ENCODE measurements at regions not wholly inside any gene's neighbourhood (a gene's known extent, or its start where the extent isn't known, plus 50 kb on each side); places are given as distances from the start of the nearest gene placed in this dataset.
"Not testable (repeated sequence)": the region's sequence is repeated elsewhere in the genome, so short reads cannot be mapped to it uniquely, and the experiment has no call there.

GRCh38 chr4:151584101-151584500 is 175.1 kb downstream of the FHIP1A start:
- no peaks in the 10 kb centered on the region for H3K36me3 ChIP-seq (ENCODE audit: control insufficient read depth, insufficient read depth, low read length)
- H3K4me1 ChIP-seq (ENCODE audit: control insufficient read depth, insufficient read depth, low read length): no peaks in the 10 kb centered on the region
- H3K27me3 ChIP-seq (ENCODE audit: control insufficient read depth, insufficient read depth, low read length): no peaks in the 10 kb centered on the region
- no peak overlapping the region for H3K4me3 ChIP-seq (ENCODE audit: low read depth, low read length)
- H3K9me3 ChIP-seq (ENCODE audit: control insufficient read depth, insufficient read depth, low read length): no peaks in the 10 kb centered on the region
- no peak overlapping the region for H3K9ac ChIP-seq (ENCODE audit: low read depth, low read length)

GRCh38 chr4:151595629-151596028 is 165.2 kb downstream of the GATB start:
- not testable (repeated sequence) for H3K4me1 ChIP-seq (ENCODE audit: control insufficient read depth, insufficient read depth, low read length); H3K36me3 ChIP-seq (ENCODE audit: control insufficient read depth, insufficient read depth, low read length); H3K4me3 ChIP-seq (ENCODE audit: low read depth, low read length); H3K9me3 ChIP-seq (ENCODE audit: control insufficient read depth, insufficient read depth, low read length); H3K9ac ChIP-seq (ENCODE audit: low read depth, low read length); H3K27me3 ChIP-seq (ENCODE audit: control insufficient read depth, insufficient read depth, low read length)

- H3K4me1 ChIP-seq (ENCODE audit: control insufficient read depth, insufficient read depth, low read length); H3K9me3 ChIP-seq (ENCODE audit: control insufficient read depth, insufficient read depth, low read length); H3K9ac ChIP-seq (ENCODE audit: low read depth, low read length); H3K4me3 ChIP-seq (ENCODE audit: low read depth, low read length); H3K36me3 ChIP-seq (ENCODE audit: control insufficient read depth, insufficient read depth, low read length); H3K27me3 ChIP-seq (ENCODE audit: control insufficient read depth, insufficient read depth, low read length): not testable (repeated sequence)
Measured at GRCh38 chr4:151597691-151598090, 163.1 kb downstream of the GATB start.

- no peak overlapping the region for H3K4me3 ChIP-seq (ENCODE audit: low read depth, low read length)
- H3K36me3 ChIP-seq (ENCODE audit: control insufficient read depth, insufficient read depth, low read length): peaks cover 6% of the 10 kb centered on the region
- H3K9ac ChIP-seq (ENCODE audit: low read depth, low read length): no peak overlapping the region
- H3K4me1 ChIP-seq (ENCODE audit: control insufficient read depth, insufficient read depth, low read length): peaks cover 2% of the 10 kb centered on the region
- no peaks in the 10 kb centered on the region for H3K9me3 ChIP-seq (ENCODE audit: control insufficient read depth, insufficient read depth, low read length)
- no peaks in the 10 kb centered on the region for H3K27me3 ChIP-seq (ENCODE audit: control insufficient read depth, insufficient read depth, low read length)
Measured at GRCh38 chr4:151599863-151600262, 160.9 kb downstream of the GATB start.

DNA sequence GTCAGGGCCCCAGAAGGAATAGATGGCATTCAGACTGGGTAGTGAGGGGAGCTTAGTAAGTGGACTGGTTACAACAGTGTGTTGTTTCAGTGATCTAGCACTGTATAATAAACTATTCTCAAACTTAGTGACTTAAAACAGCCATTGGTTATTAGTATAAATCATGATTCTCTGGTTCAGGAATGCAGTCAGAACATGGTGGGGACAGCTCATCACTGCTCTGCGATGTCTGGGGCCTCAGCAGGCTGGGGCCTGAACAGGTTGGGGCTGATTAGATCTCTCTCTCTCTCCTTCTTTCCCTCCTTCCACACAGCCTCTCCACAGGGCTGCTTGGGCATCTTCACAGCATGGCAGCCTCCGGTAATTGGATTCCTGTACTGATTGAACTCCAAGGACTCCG is 160.4 kb downstream of the GATB start:
- no peaks in the 10 kb centered on the region for H3K9me3 ChIP-seq (ENCODE audit: control insufficient read depth, insufficient read depth, low read length)
- H3K27me3 ChIP-seq (ENCODE audit: control insufficient read depth, insufficient read depth, low read length): no peaks in the 10 kb centered on the region
- no peak overlapping the region for H3K4me3 ChIP-seq (ENCODE audit: low read depth, low read length)
- H3K9ac ChIP-seq (ENCODE audit: low read depth, low read length): no peak overlapping the region
- H3K4me1 ChIP-seq (ENCODE audit: control insufficient read depth, insufficient read depth, low read length): peaks cover 2% of the 10 kb centered on the region
- H3K36me3 ChIP-seq (ENCODE audit: control insufficient read depth, insufficient read depth, low read length): peaks cover 6% of the 10 kb centered on the region

DNA sequence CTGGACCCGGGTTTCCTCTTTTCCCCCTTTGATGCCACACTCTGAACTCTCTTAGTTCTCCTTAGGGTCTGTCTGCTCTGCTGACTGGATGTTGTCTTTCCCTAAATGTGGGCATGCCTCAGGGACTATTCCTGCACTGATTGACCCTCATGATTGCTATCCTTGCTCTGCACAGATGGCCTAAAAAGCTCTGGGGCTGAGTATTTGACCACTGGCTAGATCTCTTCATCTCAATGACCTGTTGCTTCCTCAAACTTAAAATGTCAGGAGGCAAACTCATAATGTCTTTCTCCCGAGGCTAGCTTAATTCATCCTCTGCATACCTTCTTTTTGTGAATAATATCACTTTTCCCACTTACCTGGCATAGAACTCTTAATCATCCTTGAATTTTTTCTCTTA is 157.4 kb downstream of the GATB start:
- H3K4me1 ChIP-seq (ENCODE audit: control insufficient read depth, insufficient read depth, low read length): no peaks in the 10 kb centered on the region
- no peak overlapping the region for H3K9ac ChIP-seq (ENCODE audit: low read depth, low read length)
- H3K27me3 ChIP-seq (ENCODE audit: control insufficient read depth, insufficient read depth, low read length): no peaks in the 10 kb centered on the region
- peaks cover 6% of the 10 kb centered on the region for H3K36me3 ChIP-seq (ENCODE audit: control insufficient read depth, insufficient read depth, low read length)
- H3K9me3 ChIP-seq (ENCODE audit: control insufficient read depth, insufficient read depth, low read length): no peaks in the 10 kb centered on the region
- no peak overlapping the region for H3K4me3 ChIP-seq (ENCODE audit: low read depth, low read length)

DNA sequence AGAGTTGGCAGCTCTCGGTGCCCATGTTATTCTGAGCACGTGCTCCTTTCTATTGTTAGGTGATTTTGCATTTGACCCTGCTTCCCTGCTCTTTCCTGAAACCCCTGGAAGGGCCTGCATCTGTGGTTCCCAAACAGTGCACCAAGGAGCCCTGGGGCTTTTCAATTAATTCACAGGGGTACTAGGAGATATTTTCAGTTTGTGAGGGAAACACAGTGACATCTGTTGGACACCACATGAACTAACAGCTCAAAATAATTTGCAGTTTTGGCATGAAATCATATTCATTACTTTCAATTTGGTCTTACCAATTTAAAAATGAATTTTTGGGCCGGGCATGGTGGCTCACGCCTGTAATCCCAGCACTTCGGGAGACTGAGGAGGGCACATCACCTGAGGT is 156.6 kb downstream of the GATB start:
- H3K36me3 ChIP-seq (ENCODE audit: control insufficient read depth, insufficient read depth, low read length): peaks cover 6% of the 10 kb centered on the region

GRCh38 chr4:151605215-151605614 is 155.6 kb downstream of the GATB start:
- Histone ChIP-seq H3K27me3 (ENCODE audit: control insufficient read depth, insufficient read depth, low read length) (no peaks in the 10 kb centered on the region), H3K9ac (ENCODE audit: low read depth, low read length) (no peak overlapping the region), H3K36me3 (ENCODE audit: control insufficient read depth, insufficient read depth, low read length) (peaks cover 6% of the 10 kb centered on the region), H3K9me3 (ENCODE audit: control insufficient read depth, insufficient read depth, low read length) (no peaks in the 10 kb centered on the region), H3K4me3 (ENCODE audit: low read depth, low read length) (no peak overlapping the region), H3K4me1 (ENCODE audit: control insufficient read depth, insufficient read depth, low read length) (no peaks in the 10 kb centered on the region)

More for the DNA sequence above, 156.6 kb downstream of the GATB start:
- H3K9ac ChIP-seq (ENCODE audit: low read depth, low read length): no peak overlapping the region
- no peak overlapping the region for H3K4me3 ChIP-seq (ENCODE audit: low read depth, low read length)
- no peaks in the 10 kb centered on the region for H3K27me3 ChIP-seq (ENCODE audit: control insufficient read depth, insufficient read depth, low read length)
- no peaks in the 10 kb centered on the region for H3K4me1 ChIP-seq (ENCODE audit: control insufficient read depth, insufficient read depth, low read length)
- no peaks in the 10 kb centered on the region for H3K9me3 ChIP-seq (ENCODE audit: control insufficient read depth, insufficient read depth, low read length)

DNA sequence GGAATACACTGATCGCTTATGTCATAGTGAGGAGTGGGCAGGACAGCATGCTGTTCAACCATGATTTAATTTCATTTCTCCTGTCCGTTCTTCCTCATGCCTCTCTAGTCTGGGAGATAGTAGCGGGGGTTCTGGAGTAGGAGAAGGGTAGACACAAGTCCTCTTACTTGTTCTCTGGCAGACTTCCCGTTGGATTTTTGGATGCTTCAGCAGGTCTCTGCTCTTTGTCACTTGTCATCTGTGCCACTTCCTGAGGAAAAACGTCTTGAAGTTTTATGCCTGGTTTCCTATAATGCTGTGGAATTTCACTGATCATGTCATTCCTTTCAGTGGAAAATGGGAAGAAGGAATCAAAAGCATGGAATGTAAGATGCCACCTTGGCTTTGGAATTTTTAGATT is 154.7 kb downstream of the GATB start:
- H3K9ac ChIP-seq (ENCODE audit: low read depth, low read length): no peak overlapping the region
- H3K4me3 ChIP-seq (ENCODE audit: low read depth, low read length): no peak overlapping the region
- H3K4me1 ChIP-seq (ENCODE audit: control insufficient read depth, insufficient read depth, low read length): no peaks in the 10 kb centered on the region
- H3K9me3 ChIP-seq (ENCODE audit: control insufficient read depth, insufficient read depth, low read length): no peaks in the 10 kb centered on the region
- no peaks in the 10 kb centered on the region for H3K27me3 ChIP-seq (ENCODE audit: control insufficient read depth, insufficient read depth, low read length)
- H3K36me3 ChIP-seq (ENCODE audit: control insufficient read depth, insufficient read depth, low read length): peaks cover 6% of the 10 kb centered on the region

DNA sequence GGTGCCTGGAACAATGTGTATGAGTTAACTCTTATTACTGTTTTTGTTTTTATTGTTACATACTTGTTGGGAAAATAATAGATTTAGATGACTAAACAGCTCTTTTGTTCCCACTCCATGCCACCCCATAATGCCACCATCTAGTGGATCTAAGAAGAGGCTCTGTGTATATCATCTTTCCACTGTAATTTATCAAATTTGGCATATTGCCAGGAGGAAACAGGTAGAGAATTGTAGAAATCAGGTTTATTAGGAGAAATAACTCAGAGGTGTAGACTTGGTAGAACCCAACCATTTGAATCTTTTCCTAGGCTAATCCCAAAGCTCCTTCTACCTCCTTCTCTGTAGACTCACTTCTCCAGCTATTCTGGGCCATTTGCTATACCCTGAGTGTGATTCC is 150.6 kb downstream of the GATB start:
- no peak overlapping the region for H3K9ac ChIP-seq (ENCODE audit: low read depth, low read length)
- no peak overlapping the region for H3K4me3 ChIP-seq (ENCODE audit: low read depth, low read length)
- H3K36me3 ChIP-seq (ENCODE audit: control insufficient read depth, insufficient read depth, low read length): no peaks in the 10 kb centered on the region
- H3K27me3 ChIP-seq (ENCODE audit: control insufficient read depth, insufficient read depth, low read length): no peaks in the 10 kb centered on the region
- H3K4me1 ChIP-seq (ENCODE audit: control insufficient read depth, insufficient read depth, low read length): no peaks in the 10 kb centered on the region
- no peaks in the 10 kb centered on the region for H3K9me3 ChIP-seq (ENCODE audit: control insufficient read depth, insufficient read depth, low read length)

- Histone ChIP-seq H3K27me3 (ENCODE audit: control insufficient read depth, insufficient read depth, low read length) (no peaks in the 10 kb centered on the region), H3K4me3 (ENCODE audit: low read depth, low read length) (no peak overlapping the region), H3K9ac (ENCODE audit: low read depth, low read length) (no peak overlapping the region), H3K9me3 (ENCODE audit: control insufficient read depth, insufficient read depth, low read length) (no peaks in the 10 kb centered on the region), H3K36me3 (ENCODE audit: control insufficient read depth, insufficient read depth, low read length) (no peaks in the 10 kb centered on the region), H3K4me1 (ENCODE audit: control insufficient read depth, insufficient read depth, low read length) (no peaks in the 10 kb centered on the region)
Measured at GRCh38 chr4:151611960-151612359, 148.8 kb downstream of the GATB start.

GRCh38 chr4:151613290-151613689 is 147.5 kb downstream of the GATB start:
- no peaks in the 10 kb centered on the region for H3K27me3 ChIP-seq (ENCODE audit: control insufficient read depth, insufficient read depth, low read length)
- H3K4me3 ChIP-seq (ENCODE audit: low read depth, low read length): no peak overlapping the region
- H3K9me3 ChIP-seq (ENCODE audit: control insufficient read depth, insufficient read depth, low read length): no peaks in the 10 kb centered on the region

GRCh38 chr4:151614561-151614960 is 146.2 kb downstream of the GATB start:
- Histone ChIP-seq H3K27me3 (ENCODE audit: control insufficient read depth, insufficient read depth, low read length) (no peaks in the 10 kb centered on the region), H3K9ac (ENCODE audit: low read depth, low read length) (no peak overlapping the region), H3K36me3 (ENCODE audit: control insufficient read depth, insufficient read depth, low read length) (no peaks in the 10 kb centered on the region), H3K4me3 (ENCODE audit: low read depth, low read length) (no peak overlapping the region), H3K9me3 (ENCODE audit: control insufficient read depth, insufficient read depth, low read length) (no peaks in the 10 kb centered on the region), H3K4me1 (ENCODE audit: control insufficient read depth, insufficient read depth, low read length) (no peaks in the 10 kb centered on the region)

More at GRCh38 chr4:151613290-151613689, 147.5 kb downstream of the GATB start:
- Histone ChIP-seq H3K9ac (ENCODE audit: low read depth, low read length) (no peak overlapping the region), H3K36me3 (ENCODE audit: control insufficient read depth, insufficient read depth, low read length) (no peaks in the 10 kb centered on the region), H3K4me1 (ENCODE audit: control insufficient read depth, insufficient read depth, low read length) (no peaks in the 10 kb centered on the region)
